GM21723 (cell line): ENCODE measurements at regions not wholly inside any gene's neighbourhood (a gene's known extent, or its start where the extent isn't known, plus 50 kb on each side); places are given as distances from the start of the nearest gene placed in this dataset.
"Not testable (repeated sequence)": the region's sequence is repeated elsewhere in the genome, so short reads cannot be mapped to it uniquely, and the experiment has no call there.

Experiments used
- ATAC-seq: cut with Tn5 transposase; IDR thresholded peaks from one replicate; pipeline ENCODE4 v1.9.1; 2021; ENCODE audit warnings: mild to moderate bottlenecking, moderate library complexity; ENCODE audit not compliant: unreplicated experiment

GRCh38 chr15:99481951-99482230, 83.9 kb upstream of the MEF2A start:
- ATAC-seq = no peak

GRCh38 chr15:99482993-99483392, 82.8 kb upstream of the MEF2A start:
- ATAC-seq = no peak

- no peak for ATAC-seq
Measured at GRCh38 chr15:99485153-99485961, 80.4 kb upstream of the MEF2A start.

- ATAC-seq = no peak
Measured at GRCh38 chr15:99485992-99486370, 79.8 kb upstream of the MEF2A start.

DNA sequence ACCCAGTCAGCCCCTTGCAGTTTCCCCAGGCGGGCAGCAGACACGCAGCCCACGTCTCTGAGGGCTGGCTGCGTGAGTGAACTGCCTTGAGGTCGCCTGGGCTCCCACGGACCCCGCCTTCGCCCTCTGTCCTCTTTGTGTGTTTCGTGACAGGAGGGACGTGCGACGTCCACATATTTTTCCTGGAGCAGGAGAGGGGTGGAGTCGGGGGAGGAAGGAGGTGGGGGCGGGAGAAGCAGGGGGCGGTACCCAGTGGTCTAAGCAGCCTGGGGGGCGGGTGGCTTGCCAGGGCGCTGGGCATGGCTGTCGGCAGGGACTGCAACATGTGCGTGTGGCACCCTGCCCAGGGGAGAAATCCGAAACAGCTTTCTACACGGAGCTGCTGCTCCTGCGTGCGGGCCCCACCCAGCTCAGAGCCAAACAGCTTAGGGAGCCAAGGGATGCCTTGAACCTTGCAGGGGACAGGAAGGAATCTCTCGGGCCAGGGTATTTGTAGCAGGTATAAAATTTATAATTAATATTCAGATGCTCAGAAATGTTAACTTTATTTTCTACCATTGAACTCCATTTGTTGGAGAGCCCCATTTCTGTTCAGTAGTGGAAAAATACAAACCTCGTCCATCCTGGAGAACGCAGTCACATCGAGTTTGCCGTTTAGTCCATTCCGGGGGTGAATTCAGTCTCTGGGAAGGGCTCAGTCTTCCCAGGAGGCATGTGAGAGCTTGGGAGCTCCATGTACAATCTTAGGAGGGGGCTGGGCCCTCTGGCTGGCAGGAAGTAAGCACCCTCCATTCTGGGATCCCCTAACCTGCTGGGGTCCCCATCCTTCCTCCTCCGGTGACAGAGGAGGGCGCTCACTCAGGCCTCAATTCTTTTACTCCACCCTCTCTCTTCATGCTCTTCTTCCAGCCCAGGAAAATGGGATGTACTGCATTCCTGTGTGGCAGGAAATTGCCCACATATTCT, 79.1 kb upstream of the MEF2A start:
- no peak for ATAC-seq

- no peak for ATAC-seq
Measured at GRCh38 chr15:99487337-99487730, 78.5 kb upstream of the MEF2A start.

- ATAC-seq = no peak
Measured at GRCh38 chr15:99492275-99492674, 73.5 kb upstream of the MEF2A start.

- ATAC-seq = no peak
Measured at GRCh38 chr15:99492716-99493115, 73.1 kb upstream of the MEF2A start.

- ATAC-seq = no peak
Measured at GRCh38 chr15:99493461-99493860, 72.3 kb upstream of the MEF2A start.

GRCh38 chr15:99494536-99495233, 71.1 kb upstream of the MEF2A start:
- not testable (repeated sequence) for ATAC-seq

GRCh38 chr15:99495430-99496301, 70.1 kb upstream of the MEF2A start:
- ATAC-seq = no peak

DNA sequence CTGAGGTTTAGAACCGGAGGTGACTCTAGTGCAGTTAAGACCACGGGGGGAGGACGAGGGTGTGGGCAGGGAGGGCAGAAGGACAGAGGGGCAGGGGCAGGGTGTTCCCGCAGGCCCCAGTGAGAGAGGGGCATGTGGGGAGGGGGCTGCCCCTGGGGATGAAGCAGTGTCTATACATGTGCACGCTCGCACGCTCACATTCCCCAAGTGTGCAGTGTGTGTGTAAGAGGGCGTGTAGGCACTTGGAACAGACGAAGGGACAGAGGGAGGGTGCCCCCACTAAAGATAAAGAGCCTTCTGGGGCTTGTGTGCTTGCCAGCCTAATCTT, 69.5 kb upstream of the MEF2A start:
- ATAC-seq = no peak

GRCh38 chr15:99502182-99502581, 63.6 kb upstream of the MEF2A start:
- ATAC-seq = peak; percentile 57

GRCh38 chr15:99502661-99503060, 63.1 kb upstream of the MEF2A start:
- peak; percentile 19 for ATAC-seq

GRCh38 chr15:99503411-99503810, 62.4 kb upstream of the MEF2A start:
- no peak for ATAC-seq

- ATAC-seq = peak; percentile 30
Measured at GRCh38 chr15:99504071-99504822, 61.5 kb upstream of the MEF2A start.

GRCh38 chr15:99504823-99505551, 60.8 kb upstream of the MEF2A start:
- ATAC-seq = peak; percentile 44

DNA sequence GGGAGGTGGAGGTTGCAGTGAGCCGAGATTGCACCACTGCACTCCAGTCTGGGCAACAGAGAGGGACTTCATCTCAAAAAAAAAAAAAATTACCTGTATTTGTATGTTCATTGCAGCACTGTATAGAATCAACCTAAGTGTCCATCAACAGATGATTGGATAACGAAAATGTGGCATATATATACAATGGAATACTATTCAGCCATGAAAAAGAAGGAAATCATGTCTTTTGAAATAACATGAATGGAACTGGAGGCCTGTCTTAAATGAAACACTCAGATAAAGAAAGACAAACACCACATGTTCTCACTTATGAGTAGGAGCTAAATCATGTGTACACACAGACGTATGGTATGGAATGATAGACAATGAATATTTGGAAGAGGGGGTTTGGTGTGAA, 59.4 kb upstream of the MEF2A start:
- ATAC-seq = no peak

- ATAC-seq = no peak
Measured at GRCh38 chr15:99507016-99507503, 58.7 kb upstream of the MEF2A start.
